OCI-LY1 (cell line): ENCODE measurements at regions not wholly inside any gene's neighbourhood (a gene's known extent, or its start where the extent isn't known, plus 50 kb on each side); places are given as distances from the start of the nearest gene placed in this dataset.

ENCODE experiments used
- H2AFZ ChIP-seq: fragments of 200-600 bp; sonication (generic), shearing (Covaris generic); 2 replicates; pipeline ENCODE4 v1.6.0; 2014; ENCODE audit warnings: antibody characterized with exemption, mild to moderate bottlenecking, low read length
- H3F3A ChIP-seq: fragments of 200-600 bp; sonication (generic), shearing (Covaris generic); 2 replicates; pipeline ENCODE4 v1.6.0; 2014; ENCODE audit warnings: mild to moderate bottlenecking, antibody characterized with exemption, low read length, moderate library complexity; ENCODE audit not compliant: insufficient read depth
- H3K27ac ChIP-seq: fragments of 200-600 bp; sonication (generic); 2 replicates; pipeline ENCODE4 v1.5.1; 2014; ENCODE audit warnings: low read length, mixed run types, mild to moderate bottlenecking, low read depth; ENCODE audit not compliant: poor library complexity, severe bottlenecking
- H3K27me3 ChIP-seq: fragments of 200-600 bp; sonication (generic); 2 replicates; pipeline ENCODE4 v1.6.0; 2014; ENCODE audit warnings: antibody characterized with exemption, mild to moderate bottlenecking, low read length, moderate library complexity; ENCODE audit not compliant: insufficient read depth
- H3K36me3 ChIP-seq: fragments of 200-600 bp; sonication (generic); 2 replicates; pipeline ENCODE4 v1.6.1; 2014; ENCODE audit warnings: mild to moderate bottlenecking, antibody characterized with exemption, low read length, moderate library complexity, mixed read lengths; ENCODE audit not compliant: insufficient read depth
- H3K4me1 ChIP-seq: fragments of 200-600 bp; sonication (generic); 2 replicates; pipeline ENCODE4 v1.5.1; 2014; ENCODE audit warnings: mild to moderate bottlenecking, low read length, moderate library complexity; ENCODE audit not compliant: insufficient read depth, severe bottlenecking
- H3K4me2 ChIP-seq: fragments of 200-600 bp; sonication (generic), shearing (Covaris generic); 2 replicates; pipeline ENCODE4 v1.6.1; 2014; ENCODE audit warnings: low read length
- H3K4me3 ChIP-seq: fragments of 200-600 bp; sonication (generic); 2 replicates; pipeline ENCODE4 v1.5.1; 2014; ENCODE audit warnings: low read length, low read depth, mild to moderate bottlenecking, mixed read lengths; ENCODE audit not compliant: poor library complexity, severe bottlenecking
- H3K79me2 ChIP-seq: fragments of 200-600 bp; shearing (Covaris generic); 2 replicates; pipeline ENCODE4 v1.6.1; 2016; ENCODE audit warnings: mixed run types, low read length, mixed read lengths; ENCODE audit not compliant: insufficient read depth
- H3K9ac ChIP-seq: fragments of 200-600 bp; sonication (generic), shearing (Covaris generic); 2 replicates; pipeline ENCODE4 v1.6.1; 2014; ENCODE audit warnings: mild to moderate bottlenecking, low read length, mixed read lengths
- H3K9me2 ChIP-seq: fragments of 200-600 bp; sonication (generic), shearing (Covaris generic); 2 replicates; pipeline ENCODE4 v1.6.1; 2014; ENCODE audit warnings: low read depth, mild to moderate bottlenecking, low read length, mixed read lengths
- H3K9me3 ChIP-seq: fragments of 200-600 bp; shearing (Covaris generic); 2 replicates; pipeline ENCODE4 v1.6.1; 2014; ENCODE audit warnings: low read length, mixed read lengths
- H4K20me1 ChIP-seq: fragments of 200-600 bp; sonication (generic), shearing (Covaris generic); 2 replicates; pipeline ENCODE4 v1.6.0; 2016; ENCODE audit warnings: mild to moderate bottlenecking, low read length; ENCODE audit not compliant: insufficient read depth
- CTCF ChIP-seq: fragments of 200-600 bp; sonication (generic), shearing (Covaris generic); IDR thresholded peaks from 2 replicates; pipeline ENCODE4 v1.5.1; 2017; ENCODE audit warnings: mild to moderate bottlenecking, antibody characterized with exemption, low read length, moderate library complexity, mixed read lengths
- EZH2 ChIP-seq: fragments of 200-600 bp; sonication (generic), shearing (Covaris generic); IDR thresholded peaks from 2 replicates; pipeline ENCODE4 v1.8.0; 2017; ENCODE audit warnings: borderline replicate concordance, mixed run types, mild to moderate bottlenecking, antibody characterized with exemption, low read length, moderate library complexity, mixed read lengths

DNA sequence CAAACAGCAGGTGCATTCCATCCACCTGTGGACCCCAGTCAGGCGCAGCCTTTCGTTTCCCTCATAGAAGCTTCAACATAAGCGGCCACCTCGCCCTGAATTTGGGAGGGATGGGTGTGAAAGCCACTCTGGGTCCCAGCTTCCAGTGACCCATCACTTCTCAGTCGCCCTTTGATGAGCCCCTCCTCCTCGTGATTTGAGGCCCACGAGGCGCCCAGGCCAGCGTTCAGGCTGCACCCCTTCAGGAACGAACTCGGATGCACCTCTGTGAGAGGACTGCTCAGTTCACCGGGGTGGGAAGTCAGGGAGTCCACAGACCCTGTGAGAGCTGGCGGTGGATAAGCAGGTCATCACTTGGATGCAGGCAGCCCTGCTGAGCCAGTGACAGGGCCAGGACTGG is 1118.2 kb downstream of the BRD1 start:
- Histone ChIP-seq H3K27me3 (no peaks in the 10 kb centered on the region), H3K9ac (no peak overlapping the region), H3K9me2 (no peaks in the 10 kb centered on the region), H2AFZ (no peak overlapping the region), H4K20me1 (no peaks in the 10 kb centered on the region), H3F3A (no peaks in the 10 kb centered on the region), H3K4me1 (no peaks in the 10 kb centered on the region), H3K36me3 (no peaks in the 10 kb centered on the region), H3K79me2 (no peaks in the 10 kb centered on the region), H3K4me3 (no peak overlapping the region), H3K4me2 (no peak overlapping the region), H3K9me3 (no peaks in the 10 kb centered on the region), H3K27ac (no peak overlapping the region)
- TF ChIP-seq EZH2 (no peak), CTCF (no peak)

GRCh38 chr22:48708558-48709245 is 1119.0 kb downstream of the BRD1 start:
- TF ChIP-seq EZH2 (no peak), CTCF (no peak)

GRCh38 chr22:48707763-48708557 is 1119.7 kb downstream of the BRD1 start:
- no peak for TF ChIP-seq CTCF
- no peak for TF ChIP-seq EZH2
- Histone ChIP-seq H3K79me2 (no peaks in the 10 kb centered on the region), H3K9ac (no peak overlapping the region), H3K9me3 (no peaks in the 10 kb centered on the region), H3K36me3 (no peaks in the 10 kb centered on the region), H4K20me1 (no peaks in the 10 kb centered on the region), H3K4me1 (no peaks in the 10 kb centered on the region), H3K9me2 (no peaks in the 10 kb centered on the region), H2AFZ (no peak overlapping the region), H3K4me2 (no peak overlapping the region), H3F3A (no peaks in the 10 kb centered on the region), H3K27ac (no peak overlapping the region), H3K27me3 (no peaks in the 10 kb centered on the region), H3K4me3 (no peak overlapping the region)

More at GRCh38 chr22:48708558-48709245, 1119.0 kb downstream of the BRD1 start:
- H3K27ac ChIP-seq, result no peak overlapping the region
- H2AFZ ChIP-seq, result no peak overlapping the region
- no peak overlapping the region for H3K4me2 ChIP-seq
- H3K36me3 ChIP-seq, result no peaks in the 10 kb centered on the region
- no peak overlapping the region for H3K9ac ChIP-seq
- no peaks in the 10 kb centered on the region for H3K79me2 ChIP-seq
- H3K4me3 ChIP-seq, result no peak overlapping the region
- H4K20me1 ChIP-seq, result no peaks in the 10 kb centered on the region
- no peaks in the 10 kb centered on the region for H3K4me1 ChIP-seq
- H3K9me2 ChIP-seq, result no peaks in the 10 kb centered on the region
- H3K9me3 ChIP-seq, result no peaks in the 10 kb centered on the region
- no peaks in the 10 kb centered on the region for H3F3A ChIP-seq
- no peaks in the 10 kb centered on the region for H3K27me3 ChIP-seq
